AG09319 (cell line): ENCODE measurements at regions not wholly inside any gene's neighbourhood (a gene's known extent, or its start where the extent isn't known, plus 50 kb on each side); places are given as distances from the start of the nearest gene placed in this dataset.

Experiments
- DNase-seq: peaks from one replicate; pipeline ENCODE4 v3.0.0-alpha.2; 2010; ENCODE audit warnings: low read depth; ENCODE audit errors: extremely low read depth
- TF ChIP-seq, protein P1 (sequence below): IDR thresholded peaks from 2 replicates; pipeline ENCODE4 v1.5.1; 2011; ENCODE audit warnings: low read depth, mild to moderate bottlenecking, inconsistent platforms, low read length, moderate library complexity

DNA sequence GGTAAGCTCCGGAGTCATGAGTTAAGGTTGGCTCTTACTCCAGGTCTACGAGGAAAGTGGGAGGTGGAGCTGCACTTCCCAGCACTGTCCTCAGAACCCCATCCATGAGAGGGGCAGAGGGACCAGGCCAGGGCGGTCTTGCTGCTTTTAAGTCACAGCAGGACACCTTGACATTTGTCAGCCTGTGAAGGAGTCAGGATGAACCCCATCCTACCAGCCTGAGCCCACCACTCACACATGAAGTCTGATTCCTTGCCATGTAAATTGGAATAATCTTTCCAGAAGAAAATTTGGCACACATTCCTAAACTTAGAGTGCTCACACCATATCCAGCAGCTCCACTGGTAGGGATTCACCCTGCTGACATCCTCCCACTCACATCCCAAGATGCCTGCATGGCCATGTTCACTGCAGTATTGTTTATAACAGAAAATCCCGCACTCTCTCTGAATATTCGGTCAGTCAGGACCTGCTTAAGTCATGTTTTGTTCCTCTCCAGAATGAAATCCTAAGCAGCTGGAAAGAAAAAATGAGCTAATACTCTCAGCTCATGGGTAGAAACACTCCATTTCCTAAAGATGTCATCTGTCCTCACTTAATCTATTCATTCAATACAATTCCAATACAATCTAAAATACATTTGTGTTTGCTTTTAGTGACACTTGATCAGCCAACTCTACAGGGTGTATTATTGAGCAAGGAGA, 79.3 kb upstream of the COL5A1 start:
- TF ChIP-seq, protein P1, sequence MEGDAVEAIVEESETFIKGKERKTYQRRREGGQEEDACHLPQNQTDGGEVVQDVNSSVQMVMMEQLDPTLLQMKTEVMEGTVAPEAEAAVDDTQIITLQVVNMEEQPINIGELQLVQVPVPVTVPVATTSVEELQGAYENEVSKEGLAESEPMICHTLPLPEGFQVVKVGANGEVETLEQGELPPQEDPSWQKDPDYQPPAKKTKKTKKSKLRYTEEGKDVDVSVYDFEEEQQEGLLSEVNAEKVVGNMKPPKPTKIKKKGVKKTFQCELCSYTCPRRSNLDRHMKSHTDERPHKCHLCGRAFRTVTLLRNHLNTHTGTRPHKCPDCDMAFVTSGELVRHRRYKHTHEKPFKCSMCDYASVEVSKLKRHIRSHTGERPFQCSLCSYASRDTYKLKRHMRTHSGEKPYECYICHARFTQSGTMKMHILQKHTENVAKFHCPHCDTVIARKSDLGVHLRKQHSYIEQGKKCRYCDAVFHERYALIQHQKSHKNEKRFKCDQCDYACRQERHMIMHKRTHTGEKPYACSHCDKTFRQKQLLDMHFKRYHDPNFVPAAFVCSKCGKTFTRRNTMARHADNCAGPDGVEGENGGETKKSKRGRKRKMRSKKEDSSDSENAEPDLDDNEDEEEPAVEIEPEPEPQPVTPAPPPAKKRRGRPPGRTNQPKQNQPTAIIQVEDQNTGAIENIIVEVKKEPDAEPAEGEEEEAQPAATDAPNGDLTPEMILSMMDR = no peak
- DNase-seq = no peak

DNA sequence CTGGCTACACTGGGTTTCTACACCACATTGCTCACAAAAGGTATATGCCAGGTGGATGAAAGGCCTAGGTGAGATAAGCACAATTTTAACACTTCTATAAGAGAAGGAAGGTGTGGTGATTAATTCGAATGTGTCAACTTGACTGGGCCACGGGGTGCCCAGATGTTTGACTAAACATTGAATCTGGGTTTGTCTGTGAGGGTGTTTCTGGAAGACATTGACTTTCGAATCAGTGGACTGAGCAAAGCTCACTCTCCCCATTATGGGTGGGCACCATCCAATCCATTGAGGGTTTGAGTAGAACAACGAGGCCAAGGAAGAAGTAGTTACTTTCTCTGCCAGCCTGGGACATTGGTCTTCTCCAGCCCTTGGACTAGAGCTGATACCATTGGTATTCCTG, 78.2 kb upstream of the COL5A1 start:
- TF ChIP-seq, protein P1 = no peak
- DNase-seq = no peak

DNA sequence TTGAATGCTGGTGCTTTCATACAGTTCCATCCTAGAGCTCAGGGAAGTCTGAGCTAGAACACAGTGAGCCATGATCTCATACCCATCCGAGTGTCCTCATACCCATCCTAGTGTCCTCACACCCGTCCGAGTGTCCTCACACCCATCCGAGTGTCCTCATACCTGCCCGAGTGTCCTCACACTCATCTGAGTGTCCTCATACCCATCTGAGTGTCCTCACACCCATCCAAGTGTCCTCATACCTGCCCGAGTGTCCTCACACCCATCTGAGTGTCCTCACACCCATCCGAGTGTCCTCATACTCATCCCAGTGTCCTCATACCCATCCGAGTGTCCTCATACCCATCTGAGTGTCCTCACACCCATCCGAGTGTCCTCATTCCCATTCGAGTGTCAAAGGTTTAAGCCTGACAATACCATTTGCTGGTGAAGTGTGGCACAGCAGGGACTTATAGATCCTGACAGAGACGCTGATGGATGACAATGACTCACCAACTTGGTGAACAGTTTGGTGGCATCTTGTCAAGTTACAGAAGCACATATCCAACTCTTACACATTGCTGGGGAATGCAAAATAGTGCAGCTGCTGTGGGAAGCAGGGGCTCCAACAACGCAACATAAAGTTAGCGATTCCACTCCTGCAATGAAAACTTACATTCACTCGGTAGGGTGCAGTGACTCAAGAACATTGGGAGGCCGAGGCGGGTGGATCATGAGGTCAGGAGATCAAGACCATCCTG, 77.0 kb upstream of the COL5A1 start:
- TF ChIP-seq, protein P1 = no peak

DNA sequence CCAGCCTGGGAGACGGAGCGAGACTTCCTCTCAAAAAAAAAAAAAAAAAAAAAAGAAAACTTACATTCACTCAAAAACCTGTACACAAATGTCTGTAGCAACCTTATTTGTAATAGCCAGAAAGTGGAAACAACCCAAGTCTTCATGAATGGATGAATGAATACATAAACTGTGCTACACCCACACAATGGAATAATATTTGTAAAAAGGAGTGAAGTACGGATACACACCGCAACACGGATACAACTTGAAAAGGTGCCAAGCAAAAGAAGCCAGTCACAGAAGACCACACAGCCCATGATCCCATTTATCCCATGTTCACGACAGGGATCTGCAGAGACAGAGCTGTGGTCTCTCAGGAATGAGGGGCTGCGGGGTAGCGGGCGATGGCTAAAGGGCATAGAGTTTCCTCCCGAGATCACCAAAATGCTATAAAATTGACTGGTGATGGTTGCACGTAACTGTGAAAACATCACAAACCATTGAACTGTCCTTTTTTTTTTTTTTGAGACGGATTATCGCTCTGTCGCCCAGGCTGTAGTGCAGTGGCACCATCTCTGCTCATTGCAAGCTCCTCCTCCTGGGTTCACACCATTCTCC, 76.2 kb upstream of the COL5A1 start:
- no peak for DNase-seq

More for the DNA sequence above, 77.0 kb upstream of the COL5A1 start:
- no peak for DNase-seq

DNA sequence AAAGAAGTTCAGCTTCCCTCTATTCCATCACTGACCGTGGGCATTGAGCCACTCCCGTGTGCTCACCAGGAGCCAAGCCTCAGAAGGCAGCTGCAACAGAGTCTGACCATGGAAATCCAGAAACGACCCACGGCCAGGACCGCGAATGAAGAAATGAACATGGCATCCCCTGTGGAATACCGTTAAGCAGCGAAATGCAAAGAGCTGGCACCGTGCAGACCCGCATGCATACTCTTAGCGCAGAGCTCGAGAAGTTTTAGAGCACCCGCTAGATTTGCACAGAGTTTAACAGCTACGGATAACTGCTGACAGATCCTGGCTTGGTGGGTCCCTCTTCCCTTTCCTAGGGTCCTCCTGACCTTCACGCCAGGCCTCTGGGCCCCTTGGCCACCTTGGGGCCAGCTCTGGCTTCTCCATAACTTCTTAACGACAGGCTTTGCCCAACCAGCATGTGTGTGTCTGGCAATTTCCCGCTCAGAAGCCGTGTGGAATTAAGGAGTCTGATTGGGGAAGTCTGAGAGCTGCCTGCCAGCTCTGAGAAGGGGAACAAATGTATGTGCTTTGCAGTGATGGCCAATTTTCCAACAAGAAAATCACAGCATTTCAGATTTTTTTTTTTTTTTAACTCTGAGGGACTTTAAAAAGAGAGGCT, 75.3 kb upstream of the COL5A1 start:
- DNase-seq = no peak
- TF ChIP-seq, protein P1 = no peak

More for the DNA sequence above, 76.2 kb upstream of the COL5A1 start:
- TF ChIP-seq, protein P1 = no peak

DNA sequence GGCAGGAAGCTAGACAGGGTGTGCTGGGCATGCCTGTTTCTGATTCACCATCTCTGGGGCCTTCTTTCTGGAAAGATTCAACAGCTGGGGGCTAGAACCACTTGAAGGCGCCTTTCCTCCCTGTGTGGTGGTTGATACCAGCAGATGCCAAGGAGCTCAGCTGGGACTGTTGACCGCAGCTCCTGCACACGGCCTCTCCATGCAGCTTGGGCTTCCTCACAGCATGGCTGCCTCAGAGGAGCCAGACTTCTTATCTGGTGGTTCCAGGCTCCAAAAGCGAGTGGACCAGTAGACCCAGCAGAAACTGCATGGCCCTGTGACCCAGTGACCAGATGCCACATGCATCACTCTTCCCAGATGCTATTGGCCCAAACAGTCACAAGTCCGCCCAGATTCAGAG, 74.7 kb upstream of the COL5A1 start:
- TF ChIP-seq, protein P1 = no peak
- DNase-seq = no peak
